HS-27A (cell line): ENCODE measurements at regions not wholly inside any gene's neighbourhood (a gene's known extent, or its start where the extent isn't known, plus 50 kb on each side); places are given as distances from the start of the nearest gene placed in this dataset.
A peak's percentile ranks its signal among the peaks of the same experiment; 100 is the strongest.

Experiments used
- DNase-seq: peaks from one replicate; pipeline ENCODE4 v3.0.0-alpha.2; 2012; ENCODE audit warnings: low read depth, missing footprints

DNA sequence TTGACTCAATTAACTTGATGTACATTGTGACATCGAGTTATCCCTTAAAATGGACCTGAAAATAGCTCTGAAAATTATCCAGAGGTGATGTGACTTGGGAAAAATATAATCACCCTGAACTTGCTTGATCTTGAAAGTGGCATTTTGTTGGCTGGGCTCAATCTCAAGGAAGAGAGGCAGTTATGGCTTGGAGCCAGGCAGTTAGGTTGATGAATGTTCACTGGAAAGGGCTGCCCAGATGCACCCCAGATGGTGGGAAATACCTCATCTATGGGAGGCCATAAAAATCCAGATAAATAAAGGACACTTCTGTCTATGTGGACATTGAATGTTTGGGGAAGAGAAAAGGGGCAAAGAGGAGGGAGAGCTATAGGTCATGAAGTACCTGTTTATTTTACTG lies 55.7 kb upstream of the OR5AN1 start:
- no peak for DNase-seq

DNA sequence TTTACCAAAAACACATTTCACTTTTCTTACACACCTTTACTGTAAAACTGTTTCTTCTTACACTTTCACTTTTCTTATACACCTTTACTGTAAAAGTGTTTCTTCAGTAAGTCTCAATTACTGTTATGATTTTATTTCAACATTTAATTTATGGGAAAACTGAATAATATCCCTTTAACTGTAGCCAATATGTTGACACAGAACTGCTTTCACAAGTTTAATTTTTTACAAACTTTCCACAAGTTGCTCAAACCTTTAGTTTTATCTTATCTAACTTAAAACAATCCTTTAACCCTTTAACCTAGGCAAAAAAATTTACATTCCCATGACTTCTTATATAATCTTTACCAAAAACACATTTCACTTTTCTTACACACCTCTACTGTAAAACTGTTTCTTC lies 63.3 kb upstream of the OR5AN1 start:
- no peak for DNase-seq

DNA sequence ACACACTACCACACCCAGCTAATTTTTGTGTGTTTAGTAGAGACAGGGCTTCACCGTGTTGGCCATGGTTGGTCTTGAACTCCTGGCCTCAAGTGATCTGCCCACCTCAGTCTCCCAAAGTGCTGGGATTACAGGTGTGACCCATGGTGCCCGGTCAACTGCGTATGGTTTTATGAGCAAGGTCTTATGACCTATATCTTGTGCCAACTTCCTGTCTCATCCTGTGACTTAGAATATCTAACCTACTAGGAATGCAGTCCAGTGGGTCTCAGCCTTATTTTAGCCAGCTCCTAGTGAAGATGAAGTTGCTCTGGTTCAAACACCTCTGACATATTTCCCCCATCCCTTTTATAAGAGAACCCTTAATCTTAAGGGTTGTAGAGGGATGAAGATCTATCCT lies 66.1 kb upstream of the OR5AN1 start:
- DNase-seq, result no peak

DNA sequence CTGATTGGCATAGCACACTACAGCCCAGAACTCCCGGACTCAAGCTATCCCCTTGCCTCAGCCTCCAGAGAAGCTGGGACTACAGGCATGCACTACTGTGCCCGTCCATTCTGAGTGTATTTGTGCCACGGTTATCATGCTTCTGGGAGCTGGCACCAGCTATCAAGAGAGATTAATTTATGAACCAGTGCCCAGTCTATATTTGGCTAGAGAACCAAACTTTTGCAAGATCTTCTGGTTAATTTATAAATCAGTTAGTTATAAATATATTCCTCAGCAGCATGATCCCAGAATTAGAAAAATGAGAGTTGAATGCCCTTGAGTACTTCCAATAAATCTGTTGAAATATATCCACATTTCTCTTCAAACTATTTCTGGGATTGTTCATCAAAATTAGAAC lies 67.5 kb upstream of the OR5AN1 start:
- no peak for DNase-seq

DNA sequence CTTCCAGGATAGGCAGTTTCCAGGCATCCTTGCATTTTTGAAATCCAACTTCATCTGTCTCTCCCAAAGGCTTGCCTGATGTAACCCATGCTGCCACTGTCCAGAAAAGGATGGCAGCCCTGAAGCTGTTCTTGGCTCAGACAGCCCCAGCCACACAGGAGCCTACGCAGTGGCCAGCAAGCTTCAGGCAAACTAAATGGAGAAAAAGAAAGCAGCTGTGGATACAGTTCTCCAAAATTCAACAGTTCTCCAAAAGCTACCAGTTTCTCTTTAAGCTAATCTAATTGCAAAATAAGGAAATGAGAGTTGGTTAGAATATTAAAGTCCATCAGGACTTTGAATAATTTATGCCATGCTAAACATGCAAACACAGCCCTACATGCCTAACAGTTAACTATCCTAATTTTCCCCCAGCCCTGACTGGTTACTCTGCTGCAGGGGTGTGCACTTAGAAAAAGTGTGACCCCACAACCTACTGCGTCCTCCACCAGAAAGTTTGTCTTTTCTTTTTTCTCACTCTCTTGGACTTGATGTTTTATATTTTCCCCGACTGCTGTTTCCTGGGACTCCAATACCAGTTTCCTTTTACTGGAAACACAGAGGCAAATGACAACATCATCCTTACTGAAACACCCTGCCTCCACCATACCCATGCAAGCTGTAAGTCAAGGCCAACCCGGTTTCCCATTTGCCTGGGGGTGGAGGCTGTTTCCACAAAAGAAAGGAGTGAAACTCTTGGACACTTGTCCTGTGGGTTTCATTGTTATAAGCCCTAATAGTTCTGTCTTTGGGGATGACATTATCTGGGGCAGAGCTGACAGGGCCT lies 69.1 kb upstream of the OR5AN1 start:
- no peak for DNase-seq

DNA sequence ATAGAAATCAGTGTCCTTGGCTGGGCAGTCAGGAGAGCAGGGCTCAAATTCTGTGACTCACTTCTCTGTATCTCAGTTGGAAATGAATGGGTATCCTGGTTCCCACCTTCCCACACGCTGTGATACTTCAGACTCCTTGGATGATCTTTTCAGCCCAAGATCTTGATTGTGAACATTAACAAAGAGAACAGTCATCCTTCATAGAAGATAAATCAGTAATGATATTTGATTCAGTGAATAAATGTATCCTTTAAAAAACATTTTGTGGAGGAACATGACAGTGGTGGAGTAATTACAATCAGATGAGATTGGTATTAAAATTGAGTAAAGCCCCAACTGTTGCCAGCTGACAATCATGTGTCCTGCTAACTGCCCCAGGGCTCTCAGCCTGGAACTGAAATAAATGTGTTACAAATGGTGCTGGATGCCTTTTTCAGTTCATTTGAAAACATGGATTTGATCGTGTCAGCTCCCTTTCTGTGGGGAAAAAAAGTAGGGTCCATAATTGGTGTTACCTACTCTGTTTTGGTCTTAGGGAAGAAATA lies 72.9 kb upstream of the OR5AN1 start:
- DNase-seq, result no peak

DNA sequence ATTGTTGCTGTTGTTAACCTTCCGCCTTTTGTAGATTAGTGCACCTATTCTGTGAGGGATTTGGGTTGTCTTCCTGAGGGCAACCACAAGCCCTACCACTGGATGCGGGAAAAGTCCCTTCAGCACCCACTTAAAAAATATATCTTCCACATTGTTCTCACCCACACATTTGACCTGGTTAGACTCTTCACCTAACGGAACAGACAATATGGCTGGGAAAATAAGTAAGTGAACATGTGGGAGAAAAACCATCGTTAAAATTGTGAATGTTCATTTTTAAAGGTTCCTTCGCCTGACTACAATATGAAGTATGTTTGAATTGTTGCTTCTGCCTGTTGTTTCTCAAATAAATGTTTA lies 72.0 kb upstream of the MPEG1 start:
- no peak for DNase-seq

DNA sequence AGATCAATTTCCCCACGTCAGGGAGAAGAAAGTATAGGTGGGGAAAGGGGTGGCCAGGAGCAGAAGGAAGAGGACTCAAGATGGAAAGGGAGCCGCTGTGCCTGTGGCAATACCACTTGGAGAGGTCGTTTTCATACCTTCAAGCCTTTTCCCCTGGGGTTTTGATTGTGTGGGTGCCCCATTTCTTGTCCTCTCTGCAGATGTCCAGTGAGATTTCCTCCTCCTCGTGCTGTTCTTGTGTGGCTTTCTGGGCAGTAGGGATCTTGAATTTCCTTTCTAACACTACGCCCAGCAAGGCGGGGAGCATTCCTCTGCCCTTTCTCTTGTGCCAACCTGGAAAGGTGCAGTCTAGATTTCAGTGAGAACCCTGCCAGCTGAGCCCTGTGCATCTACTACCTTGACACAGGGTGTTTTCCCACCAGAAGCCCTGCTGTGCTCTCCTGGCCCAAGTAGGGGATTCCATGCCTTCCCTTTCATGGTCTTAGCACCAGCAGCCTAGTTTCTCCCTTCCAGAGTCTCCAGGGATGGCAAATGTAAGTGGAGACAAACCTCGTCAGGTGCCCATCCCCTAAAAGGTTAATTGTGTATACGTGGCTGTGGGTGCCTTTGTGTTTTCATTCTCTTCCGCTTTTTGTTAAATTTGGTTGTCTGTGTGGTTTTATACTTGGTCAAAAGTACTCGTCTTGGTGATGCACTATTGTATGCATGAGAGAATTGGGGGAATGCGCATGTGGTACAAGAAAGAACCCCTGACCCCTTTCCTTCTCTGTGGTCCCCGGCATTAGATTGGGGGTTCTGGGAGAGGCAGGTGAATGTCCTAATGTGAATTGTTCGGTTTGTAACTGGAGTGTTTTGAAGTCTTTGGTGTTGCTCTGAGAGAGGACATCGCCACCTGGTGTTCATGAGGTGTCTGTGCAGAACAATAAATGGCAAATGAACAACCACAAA lies 71.4 kb upstream of the MPEG1 start:
- DNase-seq, result peak; percentile 20

DNA sequence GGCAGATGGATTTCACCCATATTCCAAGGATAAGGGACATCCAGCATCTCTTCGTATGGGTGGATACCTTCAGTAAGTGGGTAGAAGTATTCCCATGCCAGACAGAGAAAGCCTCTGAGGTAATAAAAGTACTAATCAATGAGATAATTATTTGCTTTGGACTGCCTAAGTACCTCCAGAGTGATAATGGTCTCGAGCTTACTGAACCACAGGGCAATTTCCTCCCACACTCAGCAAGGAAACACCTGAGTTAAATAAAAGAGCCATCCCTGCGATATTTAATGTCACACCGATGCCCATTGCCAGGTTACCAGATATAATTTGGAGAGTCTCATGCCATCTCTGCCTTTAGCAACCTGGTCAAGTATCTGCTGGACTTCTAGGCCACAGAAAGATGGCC lies 70.6 kb upstream of the MPEG1 start:
- no peak for DNase-seq

DNA sequence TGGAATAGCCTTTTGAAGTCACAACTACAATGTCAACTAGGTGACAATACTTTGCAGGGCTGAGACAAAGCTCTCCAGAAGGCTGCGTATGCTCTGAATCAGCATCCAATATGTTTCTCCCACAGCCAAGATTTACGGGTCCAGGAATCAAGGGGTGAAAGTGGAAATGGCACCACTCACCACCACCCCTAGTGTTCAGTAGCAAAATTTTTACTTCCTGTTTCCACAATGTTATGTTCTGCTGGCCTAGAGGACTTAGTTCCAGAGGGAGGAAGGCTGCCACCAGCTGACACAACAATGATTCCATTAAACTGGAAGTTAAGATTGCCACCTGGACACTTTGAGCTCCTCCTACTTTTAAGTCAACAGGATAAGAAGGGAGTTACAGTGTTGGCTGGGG lies 68.5 kb upstream of the MPEG1 start:
- DNase-seq, result no peak

DNA sequence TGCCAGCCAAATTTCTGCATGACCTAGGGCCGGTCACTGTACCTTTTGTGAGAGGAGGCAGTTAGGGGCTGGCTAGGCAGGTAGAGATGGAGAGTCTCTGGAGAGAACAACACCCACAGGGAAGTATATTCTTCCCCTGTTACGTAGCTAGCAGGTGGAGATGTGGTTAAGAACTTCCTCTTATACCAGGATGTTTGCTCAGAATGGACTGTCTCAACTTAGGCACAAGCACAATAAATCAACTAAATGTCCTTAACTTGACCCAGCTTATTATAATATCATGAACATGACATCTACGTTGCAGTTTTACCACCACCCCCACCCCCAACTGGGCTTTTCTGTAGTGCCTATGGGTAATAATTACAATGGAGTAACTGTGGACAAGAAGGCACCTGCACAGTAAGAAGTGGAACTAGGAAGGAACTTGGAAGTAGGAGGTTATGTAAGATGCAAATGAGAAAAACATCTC lies 60.7 kb upstream of the MPEG1 start:
- no peak for DNase-seq

DNA sequence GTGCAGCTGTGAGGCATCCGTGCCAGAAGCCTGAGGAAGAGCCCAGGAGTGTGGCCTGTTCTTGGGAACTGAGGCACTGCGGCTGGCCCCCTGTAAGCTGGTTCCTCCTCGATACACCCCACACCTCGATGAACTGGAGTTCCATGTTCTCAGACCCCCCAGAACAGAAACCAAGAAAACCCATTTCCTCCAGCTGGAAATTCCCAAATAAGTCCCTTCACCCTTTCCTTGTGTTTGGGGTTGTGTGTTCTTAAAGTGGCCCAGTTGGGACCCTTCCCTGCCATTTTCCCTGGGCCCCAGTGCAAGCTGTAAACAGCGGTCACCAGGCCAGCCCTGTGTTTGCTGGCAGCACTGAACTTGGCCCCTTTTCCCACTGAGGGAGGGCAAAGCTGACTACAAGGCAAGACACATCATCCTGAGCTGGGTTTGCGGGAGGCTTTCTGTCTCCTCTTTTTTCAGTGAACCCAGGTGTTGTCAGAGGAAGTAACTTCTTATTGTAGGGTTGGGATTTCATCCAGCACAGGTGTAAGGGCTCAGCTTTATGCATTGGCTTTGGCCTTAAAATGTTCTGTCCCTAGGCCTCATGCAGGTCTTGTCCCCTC lies 60.1 kb upstream of the MPEG1 start:
- no peak for DNase-seq

DNA sequence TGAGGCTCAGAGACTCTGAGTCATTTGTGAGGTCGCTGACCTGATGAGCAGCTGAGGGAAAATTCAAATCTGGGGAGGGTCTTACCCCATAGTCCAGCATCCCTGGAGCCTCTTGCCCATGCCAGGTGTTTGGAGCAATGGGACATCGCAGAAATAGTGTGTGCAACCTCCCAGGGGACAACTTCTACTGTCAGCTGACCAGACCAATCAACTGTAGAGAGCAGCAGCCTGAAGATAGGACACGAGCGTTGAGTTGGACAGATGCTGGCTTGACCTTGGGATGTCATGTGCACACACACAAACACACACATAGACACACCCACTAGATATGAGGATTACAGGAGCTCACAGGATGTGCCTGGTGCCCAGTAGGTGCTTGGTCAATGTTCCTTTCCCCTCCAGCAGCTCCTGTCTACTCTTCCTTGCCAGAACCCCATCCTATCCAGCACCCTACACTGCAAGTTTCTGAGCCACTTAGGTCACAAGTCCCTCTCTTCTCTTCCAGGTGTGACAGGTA lies 59.1 kb upstream of the MPEG1 start:
- DNase-seq, result no peak

DNA sequence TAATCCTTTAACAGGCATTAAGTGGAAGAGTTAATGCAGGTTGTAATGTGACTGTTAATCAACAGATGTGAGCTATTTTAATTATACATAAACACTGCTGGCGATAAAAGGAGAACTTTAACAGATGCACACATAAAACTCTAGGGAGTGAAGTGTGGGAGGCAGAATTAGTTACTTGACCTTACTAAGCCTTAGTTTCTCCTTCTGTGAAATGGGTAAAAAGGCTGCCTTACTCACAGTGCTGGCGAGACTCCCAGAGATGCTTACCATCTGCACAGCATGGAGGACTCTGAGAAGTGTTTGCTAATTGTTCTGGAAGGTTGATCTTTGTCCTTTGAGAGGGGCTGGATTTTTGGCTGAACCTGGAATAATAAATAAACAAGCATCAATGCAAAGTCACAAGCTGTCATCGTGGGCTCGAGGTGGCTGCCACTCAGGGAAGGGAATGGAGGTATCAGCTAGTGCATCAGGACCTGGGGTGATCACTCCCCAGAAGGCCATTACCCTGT lies 58.6 kb upstream of the MPEG1 start:
- no peak for DNase-seq

DNA sequence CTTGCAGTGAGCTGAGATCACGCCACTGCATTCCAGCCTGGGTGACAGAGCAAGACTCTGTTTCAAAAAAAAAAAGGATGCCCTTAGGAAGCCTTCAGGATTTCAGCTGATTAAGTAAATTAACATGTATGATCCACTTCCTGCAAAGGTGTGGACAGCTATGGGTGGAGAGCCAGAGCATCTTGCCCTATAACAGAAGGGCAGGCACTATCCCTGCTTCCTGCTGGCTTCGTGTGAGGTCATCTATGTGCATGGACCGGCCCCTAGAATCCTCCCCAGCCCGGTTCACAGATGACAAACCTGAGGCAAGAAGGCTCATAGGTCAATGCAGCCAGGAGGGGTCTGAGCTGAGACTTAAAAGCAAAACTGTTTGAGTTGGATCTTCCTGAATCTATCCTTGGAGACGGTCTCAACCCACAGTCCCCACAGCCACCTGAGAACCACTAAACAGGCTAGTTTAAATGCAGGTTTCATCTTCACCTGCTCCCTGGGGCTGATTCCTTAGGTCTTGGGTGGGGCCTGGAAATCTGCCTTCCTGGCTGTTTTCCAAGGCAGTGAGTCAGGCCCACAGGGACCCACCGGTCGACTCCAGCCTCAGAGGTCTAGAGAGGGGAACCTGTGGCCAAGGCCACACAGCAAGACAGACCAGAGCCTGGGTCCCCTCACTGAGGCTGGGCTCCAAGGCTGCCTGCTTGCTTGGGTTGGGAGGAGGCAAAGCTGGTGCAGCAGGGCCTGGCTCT lies 55.2 kb upstream of the MPEG1 start:
- DNase-seq, result no peak

DNA sequence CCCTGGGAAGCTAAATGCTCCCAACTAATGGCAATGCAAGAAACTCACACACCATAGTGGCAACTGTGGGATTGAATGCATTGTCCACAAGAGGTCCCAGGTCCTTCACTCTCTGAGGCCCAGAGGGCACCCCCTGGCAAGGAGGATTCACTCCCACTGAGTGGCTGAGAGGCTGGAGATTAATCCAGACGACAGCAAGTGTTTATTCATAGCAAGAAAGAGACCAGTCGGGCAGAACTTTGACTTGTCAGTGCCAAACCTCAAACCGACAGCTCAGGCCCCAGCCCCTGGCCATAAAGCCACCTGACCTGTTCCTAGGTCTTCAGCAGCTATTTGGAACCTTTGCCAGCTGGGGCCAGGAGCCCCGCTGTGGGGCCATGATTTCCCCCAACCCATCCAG lies 54.5 kb upstream of the MPEG1 start:
- DNase-seq, result no peak

DNA sequence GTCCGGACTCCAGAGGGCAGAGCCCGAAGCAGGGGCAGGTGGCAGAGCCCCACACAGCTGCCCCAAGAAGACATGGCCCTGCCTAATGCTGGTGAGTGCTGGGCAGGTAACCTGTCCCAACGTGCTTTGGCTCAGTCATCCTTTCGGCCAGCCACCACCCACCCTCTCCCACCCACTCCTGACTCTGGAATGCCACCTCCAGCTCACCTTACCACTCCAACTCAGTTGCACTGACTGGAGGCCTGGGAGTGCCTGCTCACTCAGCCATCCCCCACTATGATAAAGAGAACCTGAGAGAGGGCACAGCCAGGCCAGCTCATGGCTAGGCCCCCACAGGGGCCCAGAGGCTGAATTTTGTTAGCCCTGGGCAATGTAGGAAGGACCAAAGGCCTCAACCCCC lies 53.8 kb upstream of the MPEG1 start:
- no peak for DNase-seq

DNA sequence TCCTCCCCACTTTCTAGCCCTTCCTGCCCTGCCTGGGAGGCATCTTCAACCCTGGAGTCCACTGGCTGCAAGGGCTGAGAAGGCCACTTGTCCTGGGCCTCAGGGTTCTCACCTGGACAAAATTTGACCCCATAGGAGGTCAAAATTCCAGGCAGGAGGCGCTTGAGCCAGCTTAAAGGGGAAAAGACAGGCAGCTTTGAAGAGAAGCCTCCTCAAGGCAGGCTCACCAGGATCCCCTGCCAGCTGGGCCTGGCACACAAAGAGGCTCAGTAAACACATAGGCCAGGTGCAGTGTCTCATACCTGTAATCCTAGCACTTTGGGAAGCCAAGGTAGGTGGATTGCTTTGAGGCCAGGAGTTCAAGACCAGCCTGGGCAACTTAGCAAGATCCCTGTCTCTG lies 53.0 kb upstream of the MPEG1 start:
- no peak for DNase-seq

DNA sequence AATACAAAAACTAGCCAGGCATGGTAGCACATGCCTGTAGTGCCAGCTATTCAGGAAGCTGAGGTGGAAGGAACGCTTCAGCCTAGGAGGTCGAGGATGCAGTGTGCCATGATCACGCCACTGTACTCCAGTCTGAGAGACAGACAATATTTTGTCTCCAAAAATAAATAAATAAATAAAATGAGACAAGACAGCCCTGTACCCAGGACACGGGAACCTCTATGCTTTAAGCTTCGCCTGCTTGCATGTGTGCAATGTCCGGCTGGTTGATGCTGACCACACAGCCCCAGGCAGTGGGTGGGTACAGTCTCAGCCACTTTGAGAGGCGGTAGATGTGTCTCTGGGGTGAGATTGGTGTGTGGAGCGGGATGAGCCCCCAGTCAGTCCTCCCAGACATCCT lies 52.0 kb upstream of the MPEG1 start:
- DNase-seq, result no peak

DNA sequence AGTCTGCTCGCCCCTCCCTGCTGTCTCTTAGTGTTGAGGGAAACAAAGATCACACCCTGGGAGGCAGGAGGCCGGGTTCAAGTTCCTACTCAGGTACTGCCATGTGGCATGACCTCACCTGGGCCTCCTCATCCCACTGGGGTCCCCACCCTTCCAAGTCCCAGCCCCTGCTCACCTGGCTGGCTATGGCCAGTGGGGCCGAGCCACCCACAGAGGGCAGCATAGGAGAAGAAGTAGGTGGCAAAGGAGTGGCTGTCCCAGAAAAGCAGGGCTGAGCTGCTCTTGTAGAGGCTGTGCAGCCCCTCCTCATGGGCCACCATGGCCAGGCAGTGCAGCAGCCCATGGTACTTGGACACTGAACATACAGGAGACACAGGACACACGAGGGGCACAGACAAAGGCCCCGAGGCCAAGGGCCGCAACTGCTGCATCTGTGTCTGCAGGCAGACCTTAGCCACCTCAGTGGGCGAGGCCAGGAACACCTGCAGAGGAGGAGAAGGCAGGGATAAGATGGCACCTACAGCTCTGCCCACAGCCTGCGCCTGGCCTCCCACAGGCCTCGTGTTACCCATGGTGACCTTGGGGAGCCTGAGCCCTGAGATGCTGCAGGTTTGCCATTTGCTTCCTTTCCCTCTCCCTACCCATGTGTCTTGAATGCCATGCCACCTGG lies 50.6 kb upstream of the MPEG1 start:
- DNase-seq, result no peak
